Heart left ventricle (tissue), 16 donors: ENCODE measurements at regions not wholly inside any gene's neighbourhood (a gene's known extent, or its start where the extent isn't known, plus 50 kb on each side); places are given as distances from the start of the nearest gene placed in this dataset.

Experiments used
- ATAC-seq, 4 donors: fragments of 200-7000 bp; cut with Tn5 transposase; one replicate each; pipeline ENCODE4 v1.9.1; 2020 to 2022; ENCODE audit warnings: moderate library complexity in 4 of 4, mild to moderate bottlenecking in 3 of 4, moderate number of reproducible peaks in 1 of 4
- DNase-seq, 5 donors: peaks; one replicate each; pipeline ENCODE4 v3.0.0-alpha.2; 2020
- H3K27ac ChIP-seq, 12 donors: fragments of 200-600 bp; sonication (generic) in 4 of 12; one replicate each; pipeline versions ENCODE4 v1.5.0 to v1.8.0; 2016 to 2022; ENCODE audit warnings: mild to moderate bottlenecking in 2 of 12
- H3K27me3 ChIP-seq, 9 donors: fragments of 200-600 bp; sonication (generic) in 2 of 9; one replicate each; pipeline versions ENCODE4 v1.5.1 to v1.8.0; 2016 to 2022; ENCODE audit warnings: mild to moderate bottlenecking in 3 of 9
- H3K36me3 ChIP-seq, 9 donors: fragments of 200-600 bp; sonication (generic) in 2 of 9; one replicate each; pipeline versions ENCODE4 v1.5.0 to v1.8.0; 2018 to 2022; ENCODE audit warnings: mild to moderate bottlenecking in 2 of 9
- H3K4me1 ChIP-seq, 12 donors: fragments of 200-600 bp; sonication (generic) in 4 of 12; one replicate each; pipeline versions ENCODE4 v1.5.0 to v1.8.0; 2016 to 2022; ENCODE audit warnings: mild to moderate bottlenecking in 3 of 12
- H3K4me3 ChIP-seq, 12 donors: fragments of 200-600 bp; sonication (generic) in 4 of 12; one replicate each; pipeline versions ENCODE4 v1.5.0 to v1.8.0; 2017 to 2022; ENCODE audit warnings: mild to moderate bottlenecking in 9 of 12, moderate library complexity in 4 of 12
- H3K9me3 ChIP-seq, 12 donors: fragments of 200-600 bp; sonication (generic) in 4 of 12; one replicate each; pipeline versions ENCODE4 v1.5.0 to v1.8.0; 2016 to 2022; ENCODE audit warnings: mild to moderate bottlenecking in 1 of 12
- POLR2A ChIP-seq, 2 donors: fragments of 450-650 bp; IDR thresholded peaks; one replicate each; pipeline ENCODE4 v1.6.1; 2017; ENCODE audit warnings: antibody characterized with exemption in 2 of 2, mild to moderate bottlenecking in 2 of 2, moderate library complexity in 2 of 2
- WGBS, 4 donors: extraction: QIAGEN DNeasy Blood & Tissue Kit in 2 of 4; methylation state at CpG; one replicate each; pipeline versions ENCODE4 v1.1.5 to v1.1.7; 2013 to 2018; 5-methylcytosine and 5-hydroxymethylcytosine counted together
- intact Hi-C, 10 donors: fragments of 100-400 bp; cut with DNase I; formaldehyde crosslinking; loops; one replicate each; pipeline versions ENCODE4 v1.11.1 to v1.14.2; 2022
- TF ChIP-seq, protein P1 (sequence below), 12 donors: fragments of 200-600 bp; sonication (generic) in 4 of 12; IDR thresholded peaks; one replicate each; pipeline versions ENCODE4 v1.5.0 to v1.8.0; 2018 to 2022; ENCODE audit warnings: antibody characterized with exemption in 12 of 12, mild to moderate bottlenecking in 5 of 12
- donor health status: ischemic (EF 13 %, LVEDD 7.1; RV severe dilation, severe dysfunction).
- donor health status: healthy with polysubstance abuse.
- donor health status: DM: no; HTN: yes; CAD: no.
- donor health status: DM: no; HTN: no; CAD: no.
- donor health status: ischemic (EF 25% LVEDD 6.9; RV normal size, moderate dysfunction).
- donor health status: ischemic (EF 25% LVEDD 5.7; RV mildly dilated, moderate dysfunction).
- donor health status: healthy.
- donor health status: DM: yes; HTN: yes; CAD: no.
- donor health status: ischemic (EF 35%, LVEDD 5.7; RV mildly dilated, moderate dysfunction).
- donor health status: nonischemic (EF 11% LVEDD 7.7; RV severe dilation, severe dysfunction).
- donor health status: DM: yes; HTN: yes; CAD: no.
- donor health status: PGD.
- donor health status: ischemic (EF 29% LVEDD 5.4; RV normal size, mild dysfunction).
- donor health status: nonischemic (EF 23%, LVEDD 6.1; RV moderate dilation, normal function).

GRCh38 chr15:29593629-29594028 lies 228.6 kb downstream of the TJP1 start:
- TF ChIP-seq, protein P1, sequence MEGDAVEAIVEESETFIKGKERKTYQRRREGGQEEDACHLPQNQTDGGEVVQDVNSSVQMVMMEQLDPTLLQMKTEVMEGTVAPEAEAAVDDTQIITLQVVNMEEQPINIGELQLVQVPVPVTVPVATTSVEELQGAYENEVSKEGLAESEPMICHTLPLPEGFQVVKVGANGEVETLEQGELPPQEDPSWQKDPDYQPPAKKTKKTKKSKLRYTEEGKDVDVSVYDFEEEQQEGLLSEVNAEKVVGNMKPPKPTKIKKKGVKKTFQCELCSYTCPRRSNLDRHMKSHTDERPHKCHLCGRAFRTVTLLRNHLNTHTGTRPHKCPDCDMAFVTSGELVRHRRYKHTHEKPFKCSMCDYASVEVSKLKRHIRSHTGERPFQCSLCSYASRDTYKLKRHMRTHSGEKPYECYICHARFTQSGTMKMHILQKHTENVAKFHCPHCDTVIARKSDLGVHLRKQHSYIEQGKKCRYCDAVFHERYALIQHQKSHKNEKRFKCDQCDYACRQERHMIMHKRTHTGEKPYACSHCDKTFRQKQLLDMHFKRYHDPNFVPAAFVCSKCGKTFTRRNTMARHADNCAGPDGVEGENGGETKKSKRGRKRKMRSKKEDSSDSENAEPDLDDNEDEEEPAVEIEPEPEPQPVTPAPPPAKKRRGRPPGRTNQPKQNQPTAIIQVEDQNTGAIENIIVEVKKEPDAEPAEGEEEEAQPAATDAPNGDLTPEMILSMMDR (IDR thresholded peaks at IDR 0.05), result no peak
- TF ChIP-seq POLR2A (IDR thresholded peaks at IDR 0.05), result no peak
- Histone ChIP-seq H3K36me3 (no peaks in the 10 kb centered on the region), H3K4me1 (no peaks in the 10 kb centered on the region), H3K27me3 (peaks cover 0 to 13% (median 0%) of the 10 kb centered on the region in 9 donors), H3K4me3 (no peak overlapping the region), H3K27ac (no peak overlapping the region), H3K9me3 (no peaks in the 10 kb centered on the region)
- intact Hi-C loops, result no loop called here
- no peak for DNase-seq
- WGBS, 4 donors, result 91 to 95% (median 94%) methylated on average over 1 of the region's 1 CpG
- ATAC-seq, result no peak

DNA sequence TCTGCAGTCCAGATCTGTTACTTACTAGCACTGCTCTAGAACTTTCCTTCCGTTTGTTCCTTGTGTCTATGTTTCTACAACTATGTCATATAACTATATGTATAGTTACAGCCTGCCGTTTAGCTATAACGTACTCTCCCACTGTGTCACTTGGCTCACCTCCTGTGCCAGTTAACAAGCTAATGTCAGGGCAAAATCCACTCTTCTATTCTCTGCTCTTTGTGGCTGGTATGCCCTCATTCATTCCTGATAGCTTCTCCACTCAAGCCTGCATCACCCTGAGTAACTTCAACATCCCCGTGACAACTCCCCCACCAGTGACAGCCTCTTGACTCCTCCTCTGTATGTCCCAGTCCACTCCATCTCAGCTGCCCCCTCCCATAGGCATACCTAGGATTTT lies 229.2 kb downstream of the TJP1 start:
- TF ChIP-seq, protein P1 (IDR thresholded peaks at IDR 0.05), result no peak
- TF ChIP-seq POLR2A (IDR thresholded peaks at IDR 0.05), result no peak
- intact Hi-C loops, result no loop called here
- H3K27me3 ChIP-seq, result peaks cover 0 to 13% (median 0%) of the 10 kb centered on the region in 9 donors
- no peak overlapping the region for H3K4me3 ChIP-seq
- no peaks in the 10 kb centered on the region for H3K36me3 ChIP-seq
- H3K9me3 ChIP-seq, result no peaks in the 10 kb centered on the region
- no peak for ATAC-seq
- WGBS, 4 donors, result 66 to 86% (median 70%) methylated on average over 4 of the region's 4 CpGs
- no peaks in the 10 kb centered on the region for H3K4me1 ChIP-seq
- H3K27ac ChIP-seq, result no peak overlapping the region
- no peak for DNase-seq

- intact Hi-C loops, result no loop called here
- Histone ChIP-seq H3K27me3 (peaks cover 0 to 13% (median 0%) of the 10 kb centered on the region in 9 donors), H3K9me3 (no peaks in the 10 kb centered on the region), H3K4me3 (no peak overlapping the region), H3K36me3 (no peaks in the 10 kb centered on the region), H3K27ac (no peak overlapping the region), H3K4me1 (no peaks in the 10 kb centered on the region)
- no peak for DNase-seq
- no peak for ATAC-seq
- TF ChIP-seq, protein P1 (IDR thresholded peaks at IDR 0.05), result no peak
- TF ChIP-seq POLR2A (IDR thresholded peaks at IDR 0.05), result no peak
Observed at GRCh38 chr15:29590701-29591100, 231.6 kb downstream of the TJP1 start.

DNA sequence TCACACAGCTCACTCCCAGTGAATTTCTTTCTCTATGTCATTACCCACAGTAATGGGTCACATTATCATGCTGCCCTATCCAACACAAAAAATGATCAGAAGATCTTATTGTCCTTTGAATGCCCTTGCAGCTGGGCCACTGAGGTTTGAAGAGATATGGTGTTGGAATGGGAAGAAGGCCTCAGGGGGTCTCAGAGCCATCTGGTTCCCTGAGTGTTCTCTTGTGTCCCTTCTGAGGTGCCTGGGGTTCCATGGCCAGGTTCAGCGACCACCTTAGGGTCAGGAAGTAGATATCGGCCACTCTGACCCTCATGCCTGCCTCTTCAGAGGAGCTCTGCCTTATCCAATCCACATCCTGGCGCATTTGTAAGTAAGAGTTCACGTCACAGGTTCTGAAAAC lies 232.3 kb downstream of the TJP1 start:
- H3K9me3 ChIP-seq, result no peaks in the 10 kb centered on the region
- H3K27ac ChIP-seq, result no peak overlapping the region
- TF ChIP-seq, protein P1 (IDR thresholded peaks at IDR 0.05), result no peak
- no peak for TF ChIP-seq POLR2A (IDR thresholded peaks at IDR 0.05)
- peaks cover 0 to 13% (median 0%) of the 10 kb centered on the region in 9 donors for H3K27me3 ChIP-seq
- WGBS, 4 donors, result 77 to 94% (median 84%) methylated on average over 4 of the region's 4 CpGs
- H3K4me3 ChIP-seq, result no peak overlapping the region
- no peak for DNase-seq
- H3K4me1 ChIP-seq, result no peaks in the 10 kb centered on the region
- no peak for ATAC-seq
- intact Hi-C loops, result no loop called here
- H3K36me3 ChIP-seq, result no peaks in the 10 kb centered on the region
